HG03060 (cell line): ENCODE measurements at regions not wholly inside any gene's neighbourhood (a gene's known extent, or its start where the extent isn't known, plus 50 kb on each side); places are given as distances from the start of the nearest gene placed in this dataset.

Experiments
- ATAC-seq: cut with Tn5 transposase; IDR thresholded peaks from one replicate; pipeline ENCODE4 v1.9.1; 2021; ENCODE audit warnings: low read depth, moderate number of reproducible peaks; ENCODE audit not compliant: unreplicated experiment

GRCh38 chr20:39898467-39898852, 790.6 kb downstream of the MAFB start:
- ATAC-seq: no peak

- ATAC-seq: no peak
These were observed 791.1 kb downstream of the MAFB start for GRCh38 chr20:39897781-39898466.

- ATAC-seq: no peak
These were observed 792.0 kb downstream of the MAFB start for GRCh38 chr20:39897058-39897457.

GRCh38 chr20:39894067-39894466, 795.0 kb downstream of the MAFB start:
- no peak for ATAC-seq

- ATAC-seq: no peak
These were observed 795.9 kb downstream of the MAFB start for GRCh38 chr20:39893003-39893685.

- ATAC-seq: no peak
These were observed 798.3 kb downstream of the MAFB start for GRCh38 chr20:39890697-39891096.

- ATAC-seq: no peak
These were observed 800.7 kb downstream of the MAFB start for GRCh38 chr20:39888310-39888709.

- ATAC-seq: no peak
These were observed 802.3 kb downstream of the MAFB start for GRCh38 chr20:39886650-39887190.

GRCh38 chr20:39885975-39886649, 802.9 kb downstream of the MAFB start:
- ATAC-seq: no peak

- ATAC-seq: no peak
These were observed 806.2 kb downstream of the MAFB start for GRCh38 chr20:39882806-39883205.

GRCh38 chr20:39880890-39881289, 808.1 kb downstream of the MAFB start:
- no peak for ATAC-seq

GRCh38 chr20:39879296-39879695, 809.7 kb downstream of the MAFB start:
- ATAC-seq: no peak

GRCh38 chr20:39878809-39879208, 810.2 kb downstream of the MAFB start:
- ATAC-seq: no peak

GRCh38 chr20:39878320-39878719, 810.7 kb downstream of the MAFB start:
- ATAC-seq: no peak

- no peak for ATAC-seq
These were observed 811.2 kb downstream of the MAFB start for GRCh38 chr20:39877788-39878187.

- no peak for ATAC-seq
These were observed 811.9 kb downstream of the MAFB start for GRCh38 chr20:39876976-39877635.

GRCh38 chr20:39875492-39876110, 813.4 kb downstream of the MAFB start:
- ATAC-seq: no peak

- ATAC-seq: no peak
These were observed 814.8 kb downstream of the MAFB start for GRCh38 chr20:39874049-39874893.

- ATAC-seq: no peak
These were observed 815.8 kb downstream of the MAFB start for GRCh38 chr20:39873286-39873685.

- no peak for ATAC-seq
These were observed 818.0 kb downstream of the MAFB start for GRCh38 chr20:39871013-39871412.
